T-helper 2 cell (primary cell): ENCODE measurements at regions not wholly inside any gene's neighbourhood (a gene's known extent, or its start where the extent isn't known, plus 50 kb on each side); places are given as distances from the start of the nearest gene placed in this dataset.

ENCODE experiments used
- DNase-seq, 5 experiments: peaks; one replicate each; pipeline versions ENCODE4 v3.0.0 to v3.0.0-alpha.2; 2012 to 2022

DNA sequence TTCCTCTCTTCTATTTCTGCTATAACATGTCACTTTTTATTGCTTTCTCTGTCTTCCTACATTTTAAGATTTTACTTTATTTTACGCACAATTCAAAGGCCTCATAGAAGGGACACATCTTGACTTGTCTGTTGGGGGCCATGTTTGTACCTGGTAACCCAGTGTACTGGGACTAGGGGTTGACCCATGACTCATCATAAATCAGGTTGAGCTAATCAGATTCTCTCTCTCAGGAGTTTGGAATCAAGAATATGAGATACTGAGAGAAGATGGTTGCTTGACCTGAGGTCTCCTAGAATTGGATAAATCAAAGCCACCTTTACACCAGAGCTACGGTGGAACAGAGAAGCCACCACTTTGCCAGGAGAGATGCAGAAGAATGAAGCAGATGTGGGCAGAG is 153.0 kb downstream of the UXS1 start:
- no peak for DNase-seq

GRCh38 chr2:106039634-106040315 is 154.3 kb downstream of the UXS1 start:
- DNase-seq = no peak

GRCh38 chr2:106038601-106039375 is 155.3 kb downstream of the UXS1 start:
- no peak for DNase-seq

DNA sequence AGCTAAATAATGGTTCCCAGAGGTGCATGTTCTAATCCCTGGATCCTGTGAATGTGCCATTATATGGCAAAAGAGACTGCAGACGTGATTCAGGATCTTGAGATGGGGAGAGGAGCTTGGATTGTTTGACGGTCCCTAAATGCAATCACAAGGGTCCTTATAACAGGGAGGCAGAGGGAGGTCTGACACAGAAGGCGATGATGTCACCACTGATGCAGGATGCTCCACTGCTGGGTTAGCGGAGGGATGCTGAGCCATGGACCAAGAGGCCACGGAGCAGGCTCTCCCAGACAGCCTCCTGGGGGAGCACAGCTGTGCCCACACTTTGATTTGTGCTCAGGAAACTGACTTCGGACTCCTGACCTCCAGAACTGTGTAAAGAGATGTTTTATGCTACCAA is 156.2 kb downstream of the UXS1 start:
- no peak for DNase-seq

DNA sequence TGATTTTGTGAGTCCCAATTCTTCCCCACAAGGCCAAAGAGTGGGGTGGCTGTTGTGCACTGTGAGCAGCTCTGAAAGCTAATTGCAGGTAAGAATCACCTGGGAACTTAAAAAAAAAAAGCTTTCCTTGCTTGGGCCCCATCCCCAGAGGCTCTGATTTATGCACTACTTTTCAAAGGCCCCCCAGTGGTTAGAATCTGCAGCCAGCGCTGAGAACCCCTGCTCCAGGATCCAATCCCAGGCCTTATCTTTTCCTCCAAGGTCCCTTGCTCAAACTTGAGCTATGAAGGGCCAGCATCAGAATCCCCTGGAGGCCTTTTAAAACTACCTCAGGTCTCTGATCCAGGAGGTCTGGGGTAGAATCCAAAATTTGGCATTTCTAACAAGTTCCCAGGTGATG is 156.8 kb downstream of the UXS1 start:
- no peak for DNase-seq

DNA sequence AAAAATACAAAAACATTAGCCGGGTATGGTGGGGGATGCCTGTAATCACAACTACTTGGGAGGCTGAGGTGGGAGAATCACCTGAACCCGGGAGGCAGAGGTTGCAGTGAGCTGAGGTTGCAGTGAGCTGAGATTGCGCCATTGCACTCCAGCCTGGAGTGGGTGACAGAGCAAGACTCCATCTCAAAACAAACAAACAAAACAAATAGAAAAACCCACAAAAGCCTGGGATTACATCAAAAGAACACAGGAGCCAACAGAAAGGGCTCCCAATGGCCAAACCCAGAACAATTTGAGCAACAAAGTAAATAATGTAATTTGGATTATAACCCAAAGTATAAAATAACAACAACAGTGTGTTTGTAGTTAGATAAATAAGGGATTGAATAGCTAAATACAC is 159.8 kb downstream of the UXS1 start:
- no peak for DNase-seq

DNA sequence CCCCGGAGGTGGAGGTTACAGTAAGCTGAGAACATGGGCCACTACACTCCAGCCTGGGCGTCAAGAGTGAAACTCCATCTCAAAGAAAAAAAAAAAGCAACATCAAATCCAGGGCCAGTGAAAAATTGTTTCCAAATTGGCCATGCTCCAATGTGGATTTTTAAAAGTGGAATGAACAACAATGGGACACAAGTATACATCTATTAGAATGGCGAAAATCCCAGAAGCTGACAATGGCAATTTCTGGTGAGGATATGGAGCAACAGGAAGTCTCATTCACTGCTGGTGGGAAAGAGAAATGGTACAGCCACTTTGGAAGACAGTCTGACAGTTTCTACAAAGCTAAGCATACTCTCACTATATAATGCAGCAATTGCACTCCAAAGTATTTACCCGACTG is 161.4 kb downstream of the UXS1 start:
- no peak for DNase-seq

- DNase-seq = peak in 1 of 5 experiments; percentile 38
Measured at GRCh38 chr2:106030287-106031268, 163.5 kb downstream of the UXS1 start.

DNA sequence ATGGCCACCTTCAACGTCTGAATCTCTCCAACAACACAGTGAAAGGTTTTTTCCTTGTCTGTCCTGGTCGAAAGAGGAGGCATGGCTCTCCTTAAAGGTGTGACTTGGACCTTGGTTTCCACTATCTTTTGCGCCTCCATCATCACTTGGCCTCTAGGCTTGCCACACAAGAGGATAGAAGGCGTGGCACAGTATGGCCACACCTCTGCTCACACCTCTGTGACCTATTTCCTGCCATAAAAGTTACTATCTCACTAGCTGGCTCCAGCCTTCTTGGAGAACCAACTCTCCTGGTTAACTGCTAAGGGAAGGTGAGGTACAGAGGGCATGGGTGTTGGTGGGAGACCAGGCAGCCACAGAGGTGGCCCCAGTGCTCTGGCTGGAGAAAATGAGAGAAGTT is 165.9 kb downstream of the UXS1 start:
- DNase-seq = peak in 1 of 5 experiments; percentile 28

DNA sequence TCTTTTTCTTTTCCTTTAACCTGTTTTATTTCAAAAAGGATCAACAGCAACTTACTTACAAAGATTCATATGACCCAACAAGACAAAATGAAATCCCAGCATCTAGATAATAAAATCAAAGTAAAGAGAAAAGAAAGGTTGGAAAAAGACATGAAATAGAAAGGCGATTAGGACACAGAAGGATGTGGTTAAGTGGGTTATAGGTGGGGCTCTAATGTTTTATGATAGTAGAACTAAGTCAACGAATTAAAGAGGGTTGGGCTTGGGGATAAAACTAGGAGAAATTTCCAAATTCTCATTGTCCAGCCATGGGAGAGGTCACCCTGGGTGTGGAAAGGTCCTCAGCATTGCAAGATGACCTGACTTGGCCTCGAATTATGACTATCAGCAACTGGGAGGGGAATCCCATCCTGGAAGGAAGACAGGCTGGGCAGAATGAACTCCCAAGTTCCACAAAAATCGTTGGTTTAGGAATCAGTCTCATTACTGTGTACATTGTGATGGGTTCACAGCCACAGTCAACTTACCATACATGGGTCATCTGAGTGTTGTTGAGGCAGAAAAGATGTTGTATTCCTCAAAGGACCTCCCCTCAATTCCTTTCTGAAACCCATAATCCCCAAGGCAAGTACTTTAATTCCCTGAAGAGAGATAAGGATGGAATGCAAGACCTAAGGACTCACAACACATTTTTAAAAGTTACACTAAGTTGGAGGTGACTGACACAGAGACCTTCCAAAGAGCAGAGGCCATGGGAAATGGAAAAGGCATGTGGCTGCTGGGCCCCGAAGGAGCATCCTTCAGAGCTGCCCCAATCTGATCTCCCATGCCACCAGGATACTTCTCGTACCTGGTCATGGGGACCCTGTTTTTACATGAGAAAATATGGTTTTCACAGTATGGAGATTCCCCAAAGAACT is 167.6 kb downstream of the UXS1 start:
- no peak for DNase-seq

DNA sequence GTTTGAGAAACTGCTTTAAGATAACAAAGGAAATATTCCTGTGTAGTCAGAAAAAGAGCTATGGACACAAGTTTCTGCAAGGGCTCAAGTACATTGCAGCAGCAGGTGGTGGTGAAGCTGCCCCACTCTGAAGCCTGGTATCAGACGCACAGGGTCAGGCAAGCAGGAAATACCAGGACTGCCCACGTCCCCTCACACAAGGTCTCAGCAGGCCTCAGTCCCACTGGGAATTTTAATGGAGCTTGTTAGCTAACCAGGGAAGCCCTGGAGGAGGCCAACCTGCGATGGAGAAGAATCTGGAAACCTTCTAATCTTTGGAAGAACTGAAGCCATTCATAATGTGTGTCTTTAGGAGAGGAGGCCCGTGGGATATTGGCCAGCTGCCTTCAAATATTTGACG is 168.3 kb downstream of the UXS1 start:
- no peak for DNase-seq

GRCh38 chr2:106021662-106022028 is 172.5 kb downstream of the UXS1 start:
- no peak for DNase-seq

DNA sequence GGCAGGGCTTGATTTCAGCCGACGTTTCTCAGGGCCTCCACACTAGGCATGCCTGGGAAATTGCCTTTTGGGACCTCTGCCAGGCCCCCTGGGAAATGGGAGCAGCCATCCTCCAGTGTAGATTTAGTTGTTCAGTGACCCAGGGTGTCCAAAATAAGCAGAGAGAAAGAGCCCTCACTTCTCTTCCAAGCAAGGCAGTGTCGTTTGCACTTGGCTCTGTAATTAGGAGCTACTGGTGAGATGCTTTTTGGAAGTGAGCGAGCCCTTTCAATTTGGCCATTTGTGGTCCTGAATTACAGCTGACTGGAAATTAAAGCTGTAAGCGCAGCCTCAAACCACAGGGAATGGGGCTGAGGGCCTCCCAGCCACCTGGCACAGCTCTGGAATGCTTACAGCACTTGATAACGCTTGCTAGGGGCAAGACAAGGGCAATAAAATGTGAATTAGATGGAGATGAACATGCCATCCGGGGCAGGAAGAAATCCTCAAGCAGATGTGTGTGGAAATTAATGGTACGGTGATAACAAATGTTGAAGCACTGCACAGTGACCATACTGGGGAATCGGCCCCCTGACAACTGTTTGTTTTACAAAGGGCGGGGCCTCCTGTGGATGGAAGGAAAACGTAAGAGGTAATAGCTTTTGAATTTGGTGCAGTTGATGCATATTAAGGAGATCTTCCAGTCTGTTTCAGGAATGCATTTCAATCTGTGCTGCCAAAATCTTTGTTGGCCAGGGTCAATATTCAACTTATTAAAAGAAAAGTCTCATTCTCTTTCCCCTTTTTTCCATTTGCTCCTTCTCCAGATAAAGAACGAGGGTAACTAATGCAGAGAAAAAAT is 173.1 kb downstream of the UXS1 start:
- DNase-seq = no peak

DNA sequence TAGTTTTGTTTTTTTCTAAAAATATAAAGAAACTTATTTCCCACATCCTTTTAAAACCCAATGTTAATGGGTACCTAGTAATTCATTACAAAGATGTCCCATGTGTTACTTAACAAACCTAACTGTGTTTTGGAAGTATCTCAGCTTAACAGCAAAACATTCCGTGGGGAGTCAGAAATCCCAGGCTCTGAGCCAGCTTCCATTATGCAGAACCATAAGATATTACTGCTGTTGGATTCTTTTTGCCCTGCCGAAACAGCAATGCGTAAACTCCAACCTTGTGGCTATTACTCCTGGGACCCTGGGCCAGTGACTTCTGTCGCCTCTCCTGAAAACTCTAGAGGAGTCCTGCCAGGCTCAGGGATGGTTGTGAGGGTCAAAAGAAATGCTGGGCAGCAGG is 174.1 kb downstream of the UXS1 start:
- no peak for DNase-seq

DNA sequence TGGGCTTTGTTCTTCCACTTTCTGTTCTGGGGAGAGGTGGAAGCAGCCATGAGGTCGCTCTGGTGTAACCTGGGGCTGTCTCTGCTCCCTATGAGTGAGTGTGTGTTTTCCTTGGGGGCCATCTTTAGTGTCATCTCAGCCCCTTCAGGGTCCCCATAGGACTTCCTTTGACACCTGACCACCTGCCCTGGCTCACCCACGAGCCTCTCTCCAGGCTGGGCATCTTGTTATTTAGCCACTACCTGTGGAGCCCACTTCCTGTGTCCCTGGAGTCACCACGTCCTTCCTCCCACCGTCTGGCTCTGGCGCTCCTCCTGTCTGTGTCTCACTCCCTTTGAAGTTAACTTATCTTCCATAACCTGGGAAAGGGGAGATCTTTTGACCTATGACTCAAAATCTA is 176.0 kb downstream of the UXS1 start:
- no peak for DNase-seq

DNA sequence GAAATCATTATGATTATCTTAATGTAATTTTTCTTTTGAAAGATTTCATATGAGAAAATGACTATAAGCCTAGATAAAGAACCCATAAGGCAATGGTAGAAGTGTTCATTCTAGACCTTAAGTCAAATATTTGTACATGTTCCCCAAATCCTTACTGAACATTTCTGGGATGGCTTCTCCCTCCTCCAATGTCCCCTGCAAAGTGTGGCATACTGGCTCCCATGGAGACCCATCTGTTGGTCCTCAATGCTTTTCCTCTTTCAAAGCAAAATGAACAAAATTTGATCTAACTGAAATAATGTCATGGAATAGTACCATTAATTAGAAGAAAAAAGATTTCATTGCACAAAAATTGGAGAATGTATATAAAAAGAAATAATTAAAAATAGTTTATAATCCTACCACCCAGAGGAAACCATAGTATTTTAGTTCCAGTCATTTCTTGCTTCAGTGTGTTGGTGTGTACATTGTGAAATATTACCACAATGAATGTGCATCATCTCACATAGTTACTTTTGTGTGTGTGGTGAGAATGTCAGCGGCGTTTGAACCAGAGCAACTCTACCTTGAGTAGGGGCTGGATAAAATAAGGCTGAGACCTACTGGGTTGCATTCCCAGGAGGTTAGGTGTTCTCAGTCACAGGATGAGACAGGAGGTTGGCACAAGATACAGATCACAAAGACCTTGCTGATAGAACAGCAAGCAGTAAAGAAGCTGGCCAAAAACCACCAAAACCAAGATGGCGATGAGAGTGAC is 181.3 kb downstream of the UXS1 start:
- DNase-seq = no peak

GRCh38 chr2:106012001-106012590 is 182.0 kb downstream of the UXS1 start:
- no peak for DNase-seq

- no peak for DNase-seq
Measured at GRCh38 chr2:106011380-106011779, 182.7 kb downstream of the UXS1 start.

GRCh38 chr2:106010818-106011355 is 183.2 kb downstream of the UXS1 start:
- no peak for DNase-seq

DNA sequence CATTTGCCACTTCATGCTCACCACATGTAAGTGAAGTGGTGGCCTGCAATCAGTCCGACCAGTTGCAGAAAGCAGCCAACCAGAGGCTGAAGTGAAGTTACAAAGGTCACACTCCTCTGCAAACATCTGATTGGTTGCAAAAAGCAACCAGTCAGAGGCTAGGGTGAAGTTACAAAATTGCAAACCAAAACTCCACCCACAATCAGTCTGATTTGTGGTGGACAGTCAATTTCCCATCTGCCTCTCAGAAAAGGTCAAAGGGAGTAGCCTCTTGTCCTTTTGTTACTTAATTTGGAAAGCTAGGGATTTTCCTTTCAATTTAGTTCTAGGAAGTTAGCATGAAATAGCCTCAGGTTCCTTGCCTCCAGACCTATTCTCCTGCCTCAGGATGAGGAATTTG is 185.0 kb downstream of the UXS1 start:
- DNase-seq = no peak
